ENCODE measurements at regions not wholly inside any gene's neighbourhood (a gene's known extent, or its start where the extent isn't known, plus 50 kb on each side); places are given as distances from the start of the nearest gene placed in this dataset.
"Not testable (repeated sequence)": the region's sequence is repeated elsewhere in the genome, so short reads cannot be mapped to it uniquely, and the experiment has no call there.

DNA sequence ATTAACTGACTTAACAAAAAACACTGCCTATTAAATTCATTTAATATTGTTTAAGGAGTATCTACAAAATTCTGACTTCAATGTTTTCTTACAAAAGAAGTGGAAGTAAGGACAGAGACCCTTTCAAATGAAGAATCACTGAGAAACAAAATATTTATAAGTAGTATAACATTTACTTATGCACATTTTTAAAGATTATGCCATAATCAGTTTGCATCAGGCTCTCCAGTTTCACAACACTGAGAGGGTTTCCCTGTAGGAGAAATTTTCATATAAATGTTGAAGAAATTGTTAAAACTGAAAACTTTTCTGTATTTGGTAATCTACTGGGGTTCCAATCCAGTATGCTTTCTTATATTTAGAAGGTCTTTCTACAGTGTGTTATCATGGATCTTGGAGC lies 115.6 kb downstream of the ZNF37A start:
- TF ChIP-seq POLR2A (IDR thresholded peaks at IDR 0.05; ENCODE audit: low read depth, low read length); POLR2AphosphoS5 (IDR thresholded peaks at IDR 0.05; ENCODE audit: low read depth, low read length); TAF1 (IDR thresholded peaks at IDR 0.05; ENCODE audit: borderline replicate concordance, low read depth, low read length): not testable (repeated sequence)
